OCI-LY7 (cell line): ENCODE measurements at regions not wholly inside any gene's neighbourhood (a gene's known extent, or its start where the extent isn't known, plus 50 kb on each side); places are given as distances from the start of the nearest gene placed in this dataset.

Experiments
- BruUV-seq: library from RNA; stranded (reverse); fragments of 400-500 nt; replicated peaks from 2 replicates; lab custom pipeline; 2021; lab: Mats Ljungman, UMichigan
- CTCF ChIA-PET: fragments of 300-600 bp; sonication (Branson Sonifier 250); formaldehyde crosslinking; loops from one replicate; lab custom pipeline; 2022; ENCODE audit warnings: antibody characterized with exemption; ENCODE audit not compliant: unreplicated experiment; lab: Charles Lee
- POLR2A ChIA-PET: fragments of 300-600 bp; sonication (Branson Sonifier 250); formaldehyde crosslinking; loops from one replicate; lab custom pipeline; 2022; ENCODE audit warnings: antibody characterized with exemption; lab: Charles Lee
- DNase-seq: peaks from one replicate; pipeline ENCODE4 v3.0.0-alpha.2; 2015; ENCODE audit warnings: low spot score
- H2AFZ ChIP-seq: fragments of 200-600 bp; sonication (generic), shearing (Covaris generic); 2 replicates; pipeline ENCODE4 v1.6.1; 2014; ENCODE audit warnings: mild to moderate bottlenecking, antibody characterized with exemption, low read length, moderate library complexity
- H3K27ac ChIP-seq: fragments of 200-600 bp; sonication (generic); 2 replicates; pipeline ENCODE4 v1.5.1; 2014; ENCODE audit warnings: mixed run types, low read depth, mild to moderate bottlenecking, moderate library complexity, low read length, inconsistent platforms; ENCODE audit not compliant: poor library complexity, severe bottlenecking
- H3K36me3 ChIP-seq: fragments of 200-600 bp; sonication (generic); 2 replicates; pipeline ENCODE4 v1.6.1; 2014; ENCODE audit warnings: mild to moderate bottlenecking, antibody characterized with exemption, low read length, moderate library complexity, mixed read lengths; ENCODE audit not compliant: insufficient read depth
- H3K4me1 ChIP-seq: fragments of 200-600 bp; sonication (generic); 2 replicates; pipeline ENCODE4 v1.5.1; 2014; ENCODE audit warnings: mild to moderate bottlenecking, low read length; ENCODE audit not compliant: insufficient read depth, poor library complexity, severe bottlenecking
- H3K4me2 ChIP-seq: fragments of 200-600 bp; sonication (generic); 2 replicates; pipeline ENCODE4 v1.6.1; 2014; ENCODE audit warnings: mild to moderate bottlenecking, low read length
- H3K4me3 ChIP-seq: fragments of 200-600 bp; sonication (generic); 2 replicates; pipeline ENCODE4 v1.5.1; 2014; ENCODE audit warnings: mild to moderate bottlenecking, low read depth, low read length; ENCODE audit not compliant: poor library complexity, severe bottlenecking
- H3K79me2 ChIP-seq: fragments of 200-600 bp; sonication (generic); 2 replicates; pipeline ENCODE4 v1.6.1; 2016; ENCODE audit warnings: low read depth, mild to moderate bottlenecking, low read length, moderate library complexity, mixed read lengths; ENCODE audit not compliant: insufficient read depth
- H3K9me2 ChIP-seq: fragments of 200-600 bp; sonication (generic); 2 replicates; pipeline ENCODE4 v1.6.1; 2016; ENCODE audit warnings: mild to moderate bottlenecking, low read length, mixed read lengths; ENCODE audit not compliant: insufficient read depth
- H3K9me3 ChIP-seq: fragments of 200-600 bp; sonication (generic); 2 replicates; pipeline ENCODE4 v1.6.1; 2014; ENCODE audit warnings: mild to moderate bottlenecking, mixed run types, low read length, mixed read lengths
- H4K20me1 ChIP-seq: fragments of 200-600 bp; sonication (generic); 2 replicates; pipeline ENCODE4 v1.6.1; 2014; ENCODE audit warnings: mild to moderate bottlenecking, antibody characterized with exemption, low read length, moderate library complexity, mixed read lengths; ENCODE audit not compliant: insufficient read depth
- CTCF ChIP-seq: fragments of 200-600 bp; sonication (generic); conservative IDR thresholded peaks from 2 replicates; pipeline ENCODE4 v1.5.1; 2014; ENCODE audit warnings: mild to moderate bottlenecking, antibody characterized with exemption, low read length, moderate library complexity, mixed read lengths
- EZH2phosphoT487 ChIP-seq: fragments of 200-600 bp; sonication (generic); IDR thresholded peaks from 2 replicates; pipeline ENCODE4 v1.6.1; 2018; ENCODE audit warnings: low read depth, borderline replicate concordance, mild to moderate bottlenecking, mixed run types, antibody characterized with exemption, low read length, moderate library complexity, mixed read lengths
- intact Hi-C: fragments of 100-400 bp; cut with micrococcal nuclease; formaldehyde crosslinking; loops from one replicate; pipeline ENCODE4 v1.10.0; 2022; ENCODE audit not compliant: unreplicated experiment

- CTCF ChIA-PET, result no interaction called here
- Histone ChIP-seq H4K20me1 (no peaks in the 10 kb centered on the region), H3K36me3 (no peaks in the 10 kb centered on the region), H3K9me3 (no peaks in the 10 kb centered on the region), H2AFZ (no peak overlapping the region), H3K4me3 (no peak overlapping the region), H3K27ac (no peak overlapping the region), H3K4me2 (no peak overlapping the region), H3K9me2 (no peaks in the 10 kb centered on the region; the same call in 1 of the 2 replicates), H3K4me1 (no peaks in the 10 kb centered on the region), H3K79me2 (no peaks in the 10 kb centered on the region)
- no peak for TF ChIP-seq EZH2phosphoT487
- no peak for TF ChIP-seq CTCF
- POLR2A ChIA-PET, result no interaction called here
- no TSS peak for BruUV-seq
- intact Hi-C loops, result no loop called here
- DNase-seq, result no peak
These were observed 296.2 kb upstream of the PPFIA2 start for GRCh38 chr12:82055391-82055790.

GRCh38 chr12:82054566-82054965, 295.4 kb upstream of the PPFIA2 start:
- Histone ChIP-seq H3K4me2 (no peak overlapping the region), H4K20me1 (no peaks in the 10 kb centered on the region), H3K9me3 (no peaks in the 10 kb centered on the region), H3K4me1 (no peaks in the 10 kb centered on the region), H3K36me3 (no peaks in the 10 kb centered on the region), H3K27ac (no peak overlapping the region), H3K9me2 (no peaks in the 10 kb centered on the region), H3K4me3 (no peak overlapping the region), H3K79me2 (no peaks in the 10 kb centered on the region), H2AFZ (no peak overlapping the region)
- ChIA-PET CTCF (no interaction called here), POLR2A (no interaction called here)
- TF ChIP-seq EZH2phosphoT487 (no peak), CTCF (no peak)
- DNase-seq, result no peak
- intact Hi-C loops, result no loop called here
- BruUV-seq, result no TSS peak

GRCh38 chr12:82047446-82047845, 288.3 kb upstream of the PPFIA2 start:
- Histone ChIP-seq H2AFZ (no peak overlapping the region), H3K9me2 (no peaks in the 10 kb centered on the region), H3K9me3 (no peaks in the 10 kb centered on the region), H3K79me2 (no peaks in the 10 kb centered on the region), H3K27ac (no peak overlapping the region), H3K4me3 (no peak overlapping the region), H3K36me3 (no peaks in the 10 kb centered on the region), H4K20me1 (no peaks in the 10 kb centered on the region), H3K4me2 (no peak overlapping the region), H3K4me1 (no peaks in the 10 kb centered on the region)
- intact Hi-C loops, result no loop called here
- no peak for DNase-seq
- no TSS peak for BruUV-seq
- POLR2A ChIA-PET, result no interaction called here
- TF ChIP-seq CTCF (no peak), EZH2phosphoT487 (no peak)
- CTCF ChIA-PET, result no interaction called here
